Activated CD8-positive, alpha-beta T cell treated with anti-CD3 and anti-CD28 coated beads, Interleukin-2, amount 10 ng/mL, durations not matched to agents 7 days and 5 days (primary cell): ENCODE measurements at regions not wholly inside any gene's neighbourhood (a gene's known extent, or its start where the extent isn't known, plus 50 kb on each side); places are given as distances from the start of the nearest gene placed in this dataset.
"Not testable (repeated sequence)": the region's sequence is repeated elsewhere in the genome, so short reads cannot be mapped to it uniquely, and the experiment has no call there.

Source experiments
- ATAC-seq: fragments of 150-1000 bp; cut with Tn5 transposase; one replicate; pipeline ENCODE4 v1.10.0; 2021; ENCODE audit warnings: moderate library complexity
- CTCF ChIA-PET: fragments of 350-600 bp; sonication (Branson Sonifier 250); formaldehyde crosslinking; loops from one replicate; lab custom pipeline; 2021; ENCODE audit warnings: antibody characterized with exemption; lab: Charles Lee
- POLR2A ChIA-PET: fragments of 350-600 bp; sonication (Branson Sonifier 250); formaldehyde crosslinking; loops from one replicate; lab custom pipeline; 2021; ENCODE audit warnings: antibody characterized with exemption; lab: Charles Lee
- DNase-seq: peaks from one replicate; pipeline ENCODE4 v3.0.0-alpha.2; 2020
- H3K27ac Mint-ChIP-seq: one replicate; pipeline ENCODE4 v1.8.0; 2021; ENCODE audit warnings: mild to moderate bottlenecking, mixed read lengths
- H3K27me3 Mint-ChIP-seq: one replicate; pipeline ENCODE4 v1.8.0; 2021; ENCODE audit warnings: low read depth, mixed read lengths
- H3K36me3 Mint-ChIP-seq: one replicate; pipeline ENCODE4 v1.8.0; 2021; ENCODE audit warnings: low read depth, mixed read lengths
- H3K4me1 Mint-ChIP-seq: one replicate; pipeline ENCODE4 v1.8.0; 2021; ENCODE audit warnings: low read depth, mixed read lengths
- H3K4me3 Mint-ChIP-seq: one replicate; pipeline ENCODE4 v1.8.0; 2021; ENCODE audit warnings: mild to moderate bottlenecking, mixed read lengths
- H3K9me3 Mint-ChIP-seq: one replicate; pipeline ENCODE4 v1.8.0; 2022; ENCODE audit warnings: mixed read lengths; ENCODE audit not compliant: insufficient read depth

GRCh38 chr6:51224580-51225240 is 406.0 kb downstream of the TFAP2B start:
- H3K27me3 Mint-ChIP-seq: not testable (repeated sequence)

GRCh38 chr6:51241376-51241775 is 422.7 kb downstream of the TFAP2B start:
- no peak overlapping the region for H3K27ac Mint-ChIP-seq
- H3K36me3 Mint-ChIP-seq: no peaks in the 10 kb centered on the region
- ATAC-seq (no peak), DNase-seq (no peak)
- H3K27me3 Mint-ChIP-seq: no peaks in the 10 kb centered on the region
- no peaks in the 10 kb centered on the region for H3K4me1 Mint-ChIP-seq
- no peaks in the 10 kb centered on the region for H3K9me3 Mint-ChIP-seq
- CTCF ChIA-PET: no interaction called here
- no peak overlapping the region for H3K4me3 Mint-ChIP-seq
- POLR2A ChIA-PET: no interaction called here

More at GRCh38 chr6:51224580-51225240, 406.0 kb downstream of the TFAP2B start:
- H3K4me1 Mint-ChIP-seq, POLR2A ChIA-PET, H3K36me3 Mint-ChIP-seq, H3K9me3 Mint-ChIP-seq, H3K4me3 Mint-ChIP-seq, DNase-seq, H3K27ac Mint-ChIP-seq, ATAC-seq, CTCF ChIA-PET: not testable (repeated sequence)

GRCh38 chr6:51249798-51250197 is 431.1 kb downstream of the TFAP2B start:
- CTCF ChIA-PET: no interaction called here

GRCh38 chr6:51250317-51250716 is 431.6 kb downstream of the TFAP2B start:
- ATAC-seq (no peak), DNase-seq (no peak)
- Mint-ChIP-seq H3K27me3 (no peaks in the 10 kb centered on the region), H3K4me3 (no peak overlapping the region), H3K36me3 (no peaks in the 10 kb centered on the region), H3K4me1 (no peaks in the 10 kb centered on the region), H3K27ac (no peak overlapping the region), H3K9me3 (no peaks in the 10 kb centered on the region)
- ChIA-PET POLR2A (no interaction called here), CTCF (no interaction called here)

More at GRCh38 chr6:51249798-51250197, 431.1 kb downstream of the TFAP2B start:
- no peak for DNase-seq
- no peak for ATAC-seq
- Mint-ChIP-seq H3K4me3 (no peak overlapping the region), H3K27me3 (no peaks in the 10 kb centered on the region), H3K4me1 (no peaks in the 10 kb centered on the region), H3K36me3 (no peaks in the 10 kb centered on the region), H3K9me3 (no peaks in the 10 kb centered on the region), H3K27ac (no peak overlapping the region)
- POLR2A ChIA-PET: no interaction called here

GRCh38 chr6:51257938-51258337 is 439.3 kb downstream of the TFAP2B start:
- Mint-ChIP-seq H3K4me3 (no peak overlapping the region), H3K27me3 (no peaks in the 10 kb centered on the region), H3K4me1 (no peaks in the 10 kb centered on the region), H3K36me3 (no peaks in the 10 kb centered on the region), H3K9me3 (no peaks in the 10 kb centered on the region), H3K27ac (no peak overlapping the region)
- ATAC-seq (no peak), DNase-seq (no peak)
- ChIA-PET CTCF (no interaction called here), POLR2A (no interaction called here)

GRCh38 chr6:51260003-51260402 is 441.3 kb downstream of the TFAP2B start:
- Mint-ChIP-seq H3K27ac (no peak overlapping the region), H3K4me3 (no peak overlapping the region), H3K36me3 (no peaks in the 10 kb centered on the region), H3K4me1 (no peaks in the 10 kb centered on the region), H3K9me3 (no peaks in the 10 kb centered on the region), H3K27me3 (no peaks in the 10 kb centered on the region)
- DNase-seq (no peak), ATAC-seq (no peak)
- ChIA-PET CTCF (no interaction called here), POLR2A (no interaction called here)

GRCh38 chr6:51261691-51262090 is 443.0 kb downstream of the TFAP2B start:
- ChIA-PET POLR2A (no interaction called here), CTCF (no interaction called here)
- Mint-ChIP-seq H3K4me1 (no peaks in the 10 kb centered on the region), H3K9me3 (no peaks in the 10 kb centered on the region), H3K27me3 (no peaks in the 10 kb centered on the region), H3K27ac (no peak overlapping the region), H3K4me3 (no peak overlapping the region), H3K36me3 (no peaks in the 10 kb centered on the region)
- DNase-seq (no peak), ATAC-seq (no peak)

GRCh38 chr6:51265426-51265825 is 446.8 kb downstream of the TFAP2B start:
- H3K9me3 Mint-ChIP-seq: no peaks in the 10 kb centered on the region
- H3K4me3 Mint-ChIP-seq: no peak overlapping the region
- H3K36me3 Mint-ChIP-seq: no peaks in the 10 kb centered on the region
- CTCF ChIA-PET: no interaction called here
- no peak overlapping the region for H3K27ac Mint-ChIP-seq
- POLR2A ChIA-PET: no interaction called here
- ATAC-seq: no peak
- no peaks in the 10 kb centered on the region for H3K4me1 Mint-ChIP-seq
- DNase-seq: no peak
- no peaks in the 10 kb centered on the region for H3K27me3 Mint-ChIP-seq

GRCh38 chr6:51266604-51267003 is 447.9 kb downstream of the TFAP2B start:
- DNase-seq: no peak
- CTCF ChIA-PET: no interaction called here
- no peak for ATAC-seq

GRCh38 chr6:51268666-51269065 is 450.0 kb downstream of the TFAP2B start:
- DNase-seq (no peak), ATAC-seq (no peak)
- ChIA-PET POLR2A (no interaction called here), CTCF (no interaction called here)
- H3K4me1 Mint-ChIP-seq: no peaks in the 10 kb centered on the region
- H3K4me3 Mint-ChIP-seq: no peak overlapping the region
- no peaks in the 10 kb centered on the region for H3K9me3 Mint-ChIP-seq
- H3K27me3 Mint-ChIP-seq: no peaks in the 10 kb centered on the region
- no peak overlapping the region for H3K27ac Mint-ChIP-seq
- H3K36me3 Mint-ChIP-seq: no peaks in the 10 kb centered on the region

More at GRCh38 chr6:51266604-51267003, 447.9 kb downstream of the TFAP2B start:
- H3K27ac Mint-ChIP-seq: no peak overlapping the region
- no peak overlapping the region for H3K4me3 Mint-ChIP-seq
- H3K9me3 Mint-ChIP-seq: no peaks in the 10 kb centered on the region
- H3K4me1 Mint-ChIP-seq: no peaks in the 10 kb centered on the region
- H3K36me3 Mint-ChIP-seq: no peaks in the 10 kb centered on the region
- POLR2A ChIA-PET: no interaction called here
- H3K27me3 Mint-ChIP-seq: no peaks in the 10 kb centered on the region

GRCh38 chr6:51269876-51270275 is 451.2 kb downstream of the TFAP2B start:
- H3K27me3 Mint-ChIP-seq: no peaks in the 10 kb centered on the region
- ATAC-seq (no peak), DNase-seq (no peak)
- CTCF ChIA-PET: no interaction called here
- POLR2A ChIA-PET: no interaction called here
- H3K4me3 Mint-ChIP-seq: no peak overlapping the region
- H3K9me3 Mint-ChIP-seq: no peaks in the 10 kb centered on the region
- no peaks in the 10 kb centered on the region for H3K4me1 Mint-ChIP-seq
- H3K27ac Mint-ChIP-seq: no peak overlapping the region
- H3K36me3 Mint-ChIP-seq: no peaks in the 10 kb centered on the region

GRCh38 chr6:51271615-51272014 is 452.9 kb downstream of the TFAP2B start:
- ChIA-PET CTCF (no interaction called here), POLR2A (no interaction called here)
- no peaks in the 10 kb centered on the region for H3K36me3 Mint-ChIP-seq
- no peak for DNase-seq
- H3K27me3 Mint-ChIP-seq: no peaks in the 10 kb centered on the region
- no peaks in the 10 kb centered on the region for H3K4me1 Mint-ChIP-seq
- no peak overlapping the region for H3K4me3 Mint-ChIP-seq
- no peak for ATAC-seq
- H3K9me3 Mint-ChIP-seq: no peaks in the 10 kb centered on the region
- no peak overlapping the region for H3K27ac Mint-ChIP-seq
